CD14-positive monocyte (primary cell): ENCODE measurements at regions not wholly inside any gene's neighbourhood (a gene's known extent, or its start where the extent isn't known, plus 50 kb on each side); places are given as distances from the start of the nearest gene placed in this dataset.

ENCODE experiments used
- DNase-seq, 3 donors: peaks; one replicate each; pipeline ENCODE4 v3.0.0-alpha.2; 2011 to 2022
- H2AFZ ChIP-seq: 2 replicates; pipeline ENCODE4 v1.6.0; 2012; ENCODE audit warnings: mild to moderate bottlenecking, low read depth, low read length, inconsistent platforms; ENCODE audit not compliant: insufficient read depth, poor library complexity, severe bottlenecking
- H3K27ac ChIP-seq, 2 donors: 1 replicate in 1 of 2; 2 replicates in 1 of 2; pipeline ENCODE4 v1.5.1; 2012 to 2013; ENCODE audit warnings: low read length in 2 of 2, control low read depth in 1 of 2, inconsistent platforms in 1 of 2, low read depth in 1 of 2, mild to moderate bottlenecking in 1 of 2
- H3K27me3 ChIP-seq, 2 donors: one replicate each; pipeline versions ENCODE4 v1.6.0 to v1.6.1; 2011 to 2013; ENCODE audit warnings: low read length in 2 of 2; ENCODE audit not compliant: control insufficient read depth in 2 of 2, insufficient read depth in 2 of 2
- H3K36me3 ChIP-seq, 2 donors: replicated peaks in 1 of 2; 1 replicate in 1 of 2; 2 replicates in 1 of 2; pipeline versions ENCODE4 v1.5.1 to v1.6.1; 2012 to 2013; ENCODE audit warnings: low read length in 2 of 2, control low read depth in 1 of 2, inconsistent platforms in 1 of 2, mild to moderate bottlenecking in 1 of 2; ENCODE audit not compliant: insufficient read depth in 2 of 2, control insufficient read depth in 1 of 2
- H3K4me1 ChIP-seq, 2 donors: 1 replicate in 1 of 2; 2 replicates in 1 of 2; pipeline versions ENCODE4 v1.5.1 to v1.6.1; 2012 to 2013; ENCODE audit warnings: low read length in 2 of 2, control low read depth in 1 of 2, inconsistent platforms in 1 of 2, mild to moderate bottlenecking in 1 of 2, moderate library complexity in 1 of 2; ENCODE audit not compliant: insufficient read depth in 2 of 2, control insufficient read depth in 1 of 2
- H3K4me2 ChIP-seq: replicated peaks from 2 replicates; pipeline ENCODE3; 2012; ENCODE audit warnings: low read length, moderate library complexity, mild to moderate bottlenecking; ENCODE audit not compliant: poor library complexity, severe bottlenecking; ENCODE audit errors: extremely low read depth
- H3K4me3 ChIP-seq, 3 experiments: fragments of 200-600 bp in 1 of 3; sonication (generic) in 1 of 3; replicated peaks in 1 of 3; 1 replicate in 2 of 3; 2 replicates in 1 of 3; pipeline ENCODE4 v1.5.1; 2011 to 2013; ENCODE audit warnings: low read length in 3 of 3, mild to moderate bottlenecking in 3 of 3, control low read depth in 2 of 3, low read depth in 2 of 3, inconsistent platforms in 1 of 3, moderate library complexity in 1 of 3
- H3K79me2 ChIP-seq: 2 replicates; pipeline ENCODE4 v1.6.0; 2012; ENCODE audit warnings: mild to moderate bottlenecking, control low read depth, inconsistent platforms, low read length, moderate library complexity; ENCODE audit not compliant: insufficient read depth
- H3K9ac ChIP-seq: 2 replicates; pipeline ENCODE4 v1.6.0; 2017; ENCODE audit warnings: low read length, mild to moderate bottlenecking; ENCODE audit not compliant: insufficient read depth, poor library complexity, severe bottlenecking
- H3K9me3 ChIP-seq, 2 donors: replicated peaks in 1 of 2; 1 replicate in 1 of 2; 2 replicates in 1 of 2; pipeline versions ENCODE4 v1.5.1 to v1.6.1; 2012 to 2013; ENCODE audit warnings: low read length in 2 of 2, control low read depth in 1 of 2; ENCODE audit not compliant: control insufficient read depth in 1 of 2, insufficient read depth in 1 of 2
- H4K20me1 ChIP-seq: 2 replicates; pipeline ENCODE4 v1.6.0; 2012; ENCODE audit warnings: mild to moderate bottlenecking, low read length, control low read depth, moderate library complexity; ENCODE audit not compliant: insufficient read depth
- H3K27ac Mint-ChIP-seq, 7 donors: one replicate each; pipeline ENCODE4 v1.8.0; 2020; ENCODE audit warnings: mild to moderate bottlenecking in 7 of 7, mixed read lengths in 7 of 7, moderate library complexity in 6 of 7, inconsistent platforms in 2 of 7
- H3K27me3 Mint-ChIP-seq, 3 donors: one replicate each; pipeline ENCODE4 v1.8.0; 2021 to 2022; ENCODE audit warnings: low read depth in 3 of 3, mild to moderate bottlenecking in 3 of 3, mixed read lengths in 3 of 3, moderate library complexity in 3 of 3, inconsistent platforms in 1 of 3
- H3K36me3 Mint-ChIP-seq, 2 donors: one replicate each; pipeline ENCODE4 v1.8.0; 2020; ENCODE audit warnings: mixed read lengths in 2 of 2, inconsistent platforms in 1 of 2, mild to moderate bottlenecking in 1 of 2
- H3K4me1 Mint-ChIP-seq: one replicate; pipeline ENCODE4 v1.8.0; 2020; ENCODE audit warnings: mild to moderate bottlenecking, mixed read lengths
- H3K4me3 Mint-ChIP-seq, 2 donors: one replicate each; pipeline ENCODE4 v1.8.0; 2020; ENCODE audit warnings: mild to moderate bottlenecking in 2 of 2, mixed read lengths in 2 of 2, moderate library complexity in 1 of 2
- H3K9me3 Mint-ChIP-seq, 7 donors: one replicate each; pipeline ENCODE4 v1.8.0; 2020 to 2022; ENCODE audit warnings: mixed read lengths in 7 of 7, mild to moderate bottlenecking in 6 of 7, moderate library complexity in 6 of 7, inconsistent platforms in 2 of 7
- CTCF ChIP-seq: fragments of 200-600 bp; IDR thresholded peaks from one replicate; pipeline ENCODE4 v1.8.0; 2022; ENCODE audit warnings: antibody characterized with exemption, mild to moderate bottlenecking
- WGBS: methylation state at CpG from one replicate; pipeline ENCODE4 v1.1.5; 2013; ENCODE audit warnings: missing lambda C conversion rate; ENCODE audit not compliant: insufficient coverage; 5-methylcytosine and 5-hydroxymethylcytosine counted together
- intact Hi-C, 2 donors: fragments of 100-400 bp; cut with micrococcal nuclease; formaldehyde crosslinking; loops; one replicate each; pipeline versions ENCODE4 v1.15.0 to v1.15.1; 2023

GRCh38 chr17:63381101-63381729 is 64.9 kb downstream of the CYB561 start:
- Histone ChIP-seq H3K79me2 (no peaks in the 10 kb centered on the region), H3K4me3 (no peak overlapping the region), H2AFZ (no peak overlapping the region), H3K4me1 (no peaks in the 10 kb centered on the region), H3K4me2 (no peak overlapping the region), H3K27me3 (no peaks in the 10 kb centered on the region), H4K20me1 (no peaks in the 10 kb centered on the region), H3K27ac (no peak overlapping the region), H3K36me3 (peaks cover 0 to 3% of the 10 kb centered on the region in 2 donors), H3K9ac (no peak overlapping the region), H3K9me3 (peaks cover 0 to 4% of the 10 kb centered on the region in 2 donors)
- Mint-ChIP-seq H3K27ac (no peak overlapping the region), H3K4me1 (no peaks in the 10 kb centered on the region), H3K4me3 (no peak overlapping the region), H3K36me3 (peaks cover 9% of the 10 kb centered on the region in 2 donors), H3K9me3 (peaks cover 0 to 10% (median 6%) of the 10 kb centered on the region in 7 donors), H3K27me3 (no peaks in the 10 kb centered on the region)
- no CpG with 5 or more reads among the region's 4 CpGs for WGBS
- DNase-seq, result no peak
- TF ChIP-seq CTCF, result no peak
- intact Hi-C loops, result no loop called here

DNA sequence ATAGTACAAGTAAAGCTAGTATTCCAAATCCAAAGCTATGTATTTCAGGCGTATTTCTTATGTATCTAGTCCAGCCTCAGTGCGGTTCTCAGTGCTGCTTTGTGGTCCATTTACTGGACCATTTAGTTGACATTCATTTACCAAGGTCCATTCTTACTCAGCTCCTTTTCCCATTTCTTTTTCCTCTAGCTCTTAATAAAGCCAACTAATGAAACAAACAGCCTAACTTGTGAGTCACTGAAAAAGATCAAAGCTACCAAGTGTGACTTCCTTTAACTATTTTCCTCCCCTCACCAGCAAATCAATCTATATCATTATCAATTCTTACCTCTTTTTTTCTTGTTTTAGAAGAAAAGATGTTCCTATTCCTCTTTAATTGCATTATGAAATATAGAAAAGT is 64.0 kb downstream of the CYB561 start:
- no peak overlapping the region for H3K27ac ChIP-seq
- DNase-seq, result no peak
- Mint-ChIP-seq H3K4me3 (no peak overlapping the region), H3K27ac (no peak overlapping the region), H3K27me3 (no peaks in the 10 kb centered on the region), H3K9me3 (peaks cover 0 to 8% (median 6%) of the 10 kb centered on the region in 7 donors), H3K36me3 (peaks cover 9% of the 10 kb centered on the region in 2 donors), H3K4me1 (no peaks in the 10 kb centered on the region)
- peaks cover 0 to 4% of the 10 kb centered on the region in 2 donors for H3K9me3 ChIP-seq
- no peak overlapping the region for H2AFZ ChIP-seq
- H3K4me3 ChIP-seq, result no peak overlapping the region
- H3K36me3 ChIP-seq, result peaks cover 0 to 3% of the 10 kb centered on the region in 2 donors
- no peaks in the 10 kb centered on the region for H3K27me3 ChIP-seq
- intact Hi-C loops, result no loop called here
- no peak for TF ChIP-seq CTCF
- no peak overlapping the region for H3K4me2 ChIP-seq
- H3K79me2 ChIP-seq, result no peaks in the 10 kb centered on the region
- H4K20me1 ChIP-seq, result no peaks in the 10 kb centered on the region
- no peaks in the 10 kb centered on the region for H3K4me1 ChIP-seq
- WGBS, result 100% methylated on average over 2 of the region's 2 CpGs
- no peak overlapping the region for H3K9ac ChIP-seq
